ENCODE measurements at regions not wholly inside any gene's neighbourhood (a gene's known extent, or its start where the extent isn't known, plus 50 kb on each side); places are given as distances from the start of the nearest gene placed in this dataset.
"Not testable (repeated sequence)": the region's sequence is repeated elsewhere in the genome, so short reads cannot be mapped to it uniquely, and the experiment has no call there.

GRCh38 chr20:11672959-11673358 lies 244.7 kb upstream of the BTBD3 start:
- DNase-seq: no peak

DNA sequence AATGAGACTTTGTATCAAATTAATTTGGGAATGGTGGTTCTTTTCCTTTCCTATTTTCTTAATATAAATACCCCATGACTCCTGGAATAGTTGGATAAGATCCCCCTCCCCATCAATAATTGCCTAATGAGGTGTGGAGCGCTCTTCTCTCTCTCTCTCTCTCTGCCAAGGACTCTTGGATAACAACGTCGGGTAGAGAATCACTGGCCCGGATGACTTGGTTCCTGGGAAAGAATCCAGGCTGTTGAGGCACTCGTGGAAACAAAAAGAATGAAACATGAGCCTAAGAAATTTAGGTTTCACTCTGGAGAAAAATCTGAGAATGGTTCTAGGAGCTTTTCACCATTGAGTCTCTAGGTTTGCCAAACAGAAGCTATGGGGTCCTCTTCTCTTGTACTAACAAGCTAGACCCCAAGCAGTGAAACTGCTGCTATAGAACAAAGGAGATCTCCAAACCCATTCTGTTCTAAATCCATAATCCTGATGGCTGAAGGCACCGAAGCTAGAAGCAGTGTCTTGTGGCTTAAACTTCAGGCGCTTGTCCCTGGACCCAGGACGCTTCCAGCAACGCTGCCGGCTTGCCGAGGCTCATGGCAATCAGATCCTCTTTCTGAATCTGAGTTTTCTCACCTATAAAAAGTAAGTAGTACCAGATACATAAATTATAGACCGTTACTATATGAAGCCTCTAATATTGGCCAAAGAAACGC lies 241.6 kb upstream of the BTBD3 start:
- DNase-seq: no peak

- peak; percentile 20 for DNase-seq
Observed at GRCh38 chr20:11676630-11677287, 240.9 kb upstream of the BTBD3 start.

DNA sequence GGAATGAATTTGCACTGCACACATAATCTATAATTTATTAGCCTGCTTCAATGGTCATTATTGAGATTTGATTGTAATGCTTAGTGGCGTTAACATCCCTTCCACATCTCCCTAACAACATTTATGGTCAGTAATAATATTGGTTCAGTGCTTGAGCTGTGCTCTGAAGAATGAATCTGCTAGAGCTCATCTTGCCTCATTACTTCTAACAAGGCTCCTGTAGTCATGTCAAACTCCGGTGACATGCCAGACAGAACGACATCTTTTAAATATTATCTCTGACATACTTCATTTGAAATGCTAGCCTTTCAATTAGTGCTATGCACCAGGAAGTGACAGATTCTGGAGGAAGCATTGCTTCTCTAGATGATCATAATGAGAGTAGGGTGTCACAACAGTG lies 240.3 kb upstream of the BTBD3 start:
- no peak for DNase-seq

- DNase-seq: no peak
Observed at GRCh38 chr20:11677836-11678235, 239.9 kb upstream of the BTBD3 start.

DNA sequence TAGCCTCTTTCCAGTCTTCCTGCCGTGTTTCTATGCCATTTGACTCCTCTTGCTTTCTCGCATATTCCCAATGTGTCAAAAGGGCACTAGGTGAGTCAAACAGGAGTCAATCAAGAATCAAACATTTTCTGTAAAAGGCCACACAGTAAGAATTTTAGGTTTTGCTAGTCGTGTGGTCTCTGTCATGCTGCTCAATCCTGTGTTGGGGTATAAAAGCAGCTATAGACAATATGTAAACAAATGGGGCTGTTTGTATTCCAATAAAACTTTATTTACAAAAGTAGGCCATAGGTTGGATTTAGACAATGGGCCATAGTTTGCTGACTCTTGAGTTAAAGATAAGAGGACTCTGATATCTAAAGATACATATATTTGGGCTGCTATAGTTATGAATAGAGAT lies 235.4 kb upstream of the BTBD3 start:
- no peak for DNase-seq

DNA sequence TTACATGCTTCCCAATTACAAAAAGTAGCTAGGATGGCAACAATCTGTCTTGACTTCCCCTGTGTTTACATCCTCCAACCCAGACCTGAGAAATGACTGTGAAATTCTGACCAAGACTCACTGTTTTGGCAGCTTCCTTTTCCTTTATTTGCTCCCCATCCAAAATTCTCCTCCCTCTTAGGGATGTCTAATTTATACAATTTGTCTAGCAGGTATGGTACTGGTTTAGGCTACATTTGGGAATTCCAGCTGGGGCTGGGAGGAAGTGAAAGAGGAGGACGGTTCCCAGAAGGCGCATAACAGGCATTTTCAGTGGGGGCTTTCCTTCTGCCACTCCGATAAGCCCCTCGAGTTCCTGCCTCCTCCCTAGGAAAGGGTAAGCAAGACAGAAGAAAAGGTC lies 231.5 kb upstream of the BTBD3 start:
- DNase-seq: no peak

DNA sequence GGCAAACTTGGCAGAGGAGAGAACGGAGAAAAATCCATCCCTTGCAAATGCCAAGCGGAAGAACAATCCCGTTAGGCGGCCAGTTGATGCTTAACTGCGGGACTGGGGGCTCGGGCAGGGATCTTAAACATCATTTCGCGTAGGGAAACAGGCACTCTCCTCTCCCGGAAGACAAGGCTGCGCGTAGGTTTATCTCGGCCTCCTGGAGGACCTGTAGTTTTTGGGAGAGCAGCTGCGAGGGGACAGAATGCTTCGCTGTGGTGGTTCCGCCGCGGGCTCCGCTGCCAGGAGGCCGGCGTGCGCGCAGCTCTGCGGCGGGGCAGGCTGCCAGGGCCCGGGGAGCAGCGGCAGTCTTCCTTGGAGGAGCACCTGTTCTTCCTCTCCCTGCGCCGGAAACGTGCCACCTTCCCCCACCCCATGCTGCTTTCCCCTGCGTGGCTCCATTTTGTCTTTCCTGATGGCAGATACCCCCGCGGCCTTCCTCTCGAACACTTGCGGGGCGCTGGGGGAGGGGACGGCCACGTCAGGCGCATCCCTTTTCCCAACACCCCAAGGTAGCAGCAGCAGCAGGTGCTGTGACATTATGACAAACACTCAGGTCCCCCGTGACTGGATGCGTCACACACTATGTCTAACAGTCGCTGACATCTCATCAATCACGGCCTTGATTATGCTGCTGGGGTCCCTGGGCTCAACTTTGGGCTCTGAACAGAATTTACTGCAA lies 230.7 kb upstream of the BTBD3 start:
- no peak for DNase-seq

- no peak for DNase-seq
Observed at GRCh38 chr20:11687546-11688292, 230.0 kb upstream of the BTBD3 start.

GRCh38 chr20:11689262-11689661 lies 228.4 kb upstream of the BTBD3 start:
- no peak for DNase-seq

- DNase-seq: no peak
Observed at GRCh38 chr20:11691766-11692165, 225.9 kb upstream of the BTBD3 start.

GRCh38 chr20:11692567-11692966 lies 225.1 kb upstream of the BTBD3 start:
- no peak for DNase-seq

GRCh38 chr20:11694467-11694866 lies 223.2 kb upstream of the BTBD3 start:
- DNase-seq: no peak

- DNase-seq: no peak
Observed at GRCh38 chr20:11697055-11697454, 220.6 kb upstream of the BTBD3 start.

- no peak for DNase-seq
Observed at GRCh38 chr20:11697646-11698045, 220.0 kb upstream of the BTBD3 start.

GRCh38 chr20:11698124-11698523 lies 219.6 kb upstream of the BTBD3 start:
- no peak for DNase-seq

- DNase-seq: no peak
Observed at GRCh38 chr20:11700831-11701230, 216.9 kb upstream of the BTBD3 start.

- DNase-seq: no peak
Observed at GRCh38 chr20:11702721-11703518, 214.8 kb upstream of the BTBD3 start.

GRCh38 chr20:11705512-11705911 lies 212.2 kb upstream of the BTBD3 start:
- DNase-seq: no peak

- not testable (repeated sequence) for DNase-seq
Observed at GRCh38 chr20:11708223-11708622, 209.5 kb upstream of the BTBD3 start.

DNA sequence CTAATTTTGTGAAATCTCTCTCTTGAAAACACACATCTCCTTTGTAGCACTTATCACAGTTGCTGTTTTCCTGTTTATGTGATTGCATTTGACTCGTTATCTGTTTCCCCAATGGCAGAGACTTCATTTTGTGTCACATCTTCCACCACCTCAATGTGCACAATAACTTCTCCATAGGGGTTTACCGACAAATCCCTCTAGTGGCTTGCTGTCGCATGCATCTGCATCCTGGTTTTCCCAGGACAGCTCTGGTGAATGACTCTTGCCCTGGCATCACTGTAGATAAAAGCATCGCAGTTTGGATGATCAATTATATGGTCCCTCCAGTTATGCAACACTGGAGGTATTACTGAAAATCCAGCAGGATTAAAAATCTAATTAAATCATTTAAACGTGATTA lies 206.5 kb upstream of the BTBD3 start:
- DNase-seq: no peak

DNA sequence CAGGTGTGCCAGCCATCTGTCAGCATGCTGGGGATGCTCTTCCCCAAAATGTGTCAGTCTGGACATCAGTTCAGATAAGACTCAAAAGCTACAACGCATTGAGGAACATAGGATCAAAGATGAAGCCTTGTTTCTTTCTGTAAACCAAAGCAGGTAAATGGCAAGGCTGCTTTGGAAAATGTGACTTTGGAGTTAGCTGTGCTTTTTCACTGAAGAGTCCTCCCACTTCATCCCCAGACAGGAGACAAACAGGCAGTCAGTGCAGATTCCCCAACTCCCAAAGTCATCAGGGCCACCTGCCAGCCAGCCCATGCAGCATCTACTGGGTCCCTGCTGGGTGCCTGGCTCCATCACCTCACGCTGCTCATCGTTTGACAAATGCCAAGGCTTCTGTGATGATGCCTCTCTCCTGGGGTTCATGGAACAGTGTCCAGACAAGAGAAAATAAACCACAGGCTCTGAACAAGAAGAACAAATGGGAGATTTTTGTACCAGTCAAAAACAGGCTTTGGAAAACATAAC lies 205.0 kb upstream of the BTBD3 start:
- no peak for DNase-seq

Data from activated CD4-positive, alpha-beta T cell treated with anti-CD3 and anti-CD28 coated beads, Interleukin-2, amount 50 U/mL, for 16 hours (primary cell).